Astrocyte (in vitro differentiated cells and primary cell): ENCODE measurements at regions not wholly inside any gene's neighbourhood (a gene's known extent, or its start where the extent isn't known, plus 50 kb on each side); places are given as distances from the start of the nearest gene placed in this dataset.
"Not testable (repeated sequence)": the region's sequence is repeated elsewhere in the genome, so short reads cannot be mapped to it uniquely, and the experiment has no call there.

Experiments used
- CTCF ChIP-seq: IDR thresholded peaks from 2 replicates; pipeline ENCODE4 v1.5.1; 2011; ENCODE audit warnings: low read depth, mild to moderate bottlenecking, inconsistent platforms, low read length, moderate library complexity; ENCODE audit not compliant: insufficient read depth
- EZH2 ChIP-seq: IDR thresholded peaks from 2 replicates; pipeline ENCODE4 v1.6.1; 2012; ENCODE audit warnings: mild to moderate bottlenecking, low read length, inconsistent platforms; ENCODE audit not compliant: insufficient read depth

GRCh38 chr3:177720927-177721326, 523.6 kb upstream of the TBL1XR1 start:
- TF ChIP-seq CTCF, EZH2: not testable (repeated sequence)
